Astrocyte (in vitro differentiated cells and primary cell): ENCODE measurements at regions not wholly inside any gene's neighbourhood (a gene's known extent, or its start where the extent isn't known, plus 50 kb on each side); places are given as distances from the start of the nearest gene placed in this dataset.

Source experiments
- DNase-seq: peaks from one replicate; pipeline ENCODE4 v3.0.0-alpha.2; 2010; ENCODE audit warnings: low read depth
- FAIRE-seq: peaks from 2 replicates; lab custom pipeline; 2011; peaks lifted over from hg19 to GRCh38; lab: Jason Lieb, UNC
- H2AFZ ChIP-seq: 2 replicates; pipeline ENCODE4 v1.6.0; 2012; ENCODE audit warnings: low read depth, low read length, inconsistent platforms
- H3K27ac ChIP-seq: 2 replicates; pipeline ENCODE4 v1.5.1; 2011; ENCODE audit warnings: low read depth, low read length, inconsistent platforms
- H3K27me3 ChIP-seq: 2 replicates; pipeline ENCODE4 v1.6.0; 2011; ENCODE audit warnings: low read length, inconsistent platforms; ENCODE audit not compliant: insufficient read depth
- H3K36me3 ChIP-seq: 2 replicates; pipeline ENCODE4 v1.5.1; 2011; ENCODE audit warnings: low read length, inconsistent platforms; ENCODE audit not compliant: insufficient read depth
- H3K4me1 ChIP-seq: 2 replicates; pipeline ENCODE4 v1.5.1; 2011; ENCODE audit warnings: low read length, inconsistent platforms; ENCODE audit not compliant: insufficient read depth
- H3K4me2 ChIP-seq: 2 replicates; pipeline ENCODE4 v1.6.0; 2012; ENCODE audit warnings: low read length, inconsistent platforms
- H3K4me3 ChIP-seq: 2 replicates; pipeline ENCODE4 v1.5.1; 2011; ENCODE audit warnings: low read depth, mild to moderate bottlenecking, low read length, inconsistent platforms; ENCODE audit not compliant: insufficient read depth
- H3K79me2 ChIP-seq: 2 replicates; pipeline ENCODE4 v1.6.0; 2012; ENCODE audit warnings: mild to moderate bottlenecking, low read length, inconsistent platforms; ENCODE audit not compliant: insufficient read depth
- H3K9ac ChIP-seq: 2 replicates; pipeline ENCODE4 v1.6.0; 2012; ENCODE audit warnings: mild to moderate bottlenecking, low read length, inconsistent platforms
- H3K9me3 ChIP-seq: 2 replicates; pipeline ENCODE4 v1.5.1; 2012; ENCODE audit warnings: low read depth, mild to moderate bottlenecking, low read length, inconsistent platforms; ENCODE audit not compliant: insufficient read depth
- H4K20me1 ChIP-seq: 2 replicates; pipeline ENCODE4 v1.6.0; 2012; ENCODE audit warnings: low read length, inconsistent platforms; ENCODE audit not compliant: insufficient read depth
- H3K27ac Mint-ChIP-seq: one replicate; pipeline ENCODE4 v1.8.0; 2021; ENCODE audit warnings: mild to moderate bottlenecking, mixed read lengths; ENCODE audit not compliant: unreplicated experiment
- H3K27me3 Mint-ChIP-seq: one replicate; pipeline ENCODE4 v1.8.0; 2021; ENCODE audit warnings: low read depth, mixed read lengths; ENCODE audit not compliant: unreplicated experiment
- H3K36me3 Mint-ChIP-seq: one replicate; pipeline ENCODE4 v1.8.0; 2021; ENCODE audit warnings: low read depth, mixed read lengths; ENCODE audit not compliant: unreplicated experiment
- H3K4me1 Mint-ChIP-seq: one replicate; pipeline ENCODE4 v1.8.0; 2021; ENCODE audit warnings: low read depth, mixed read lengths; ENCODE audit not compliant: unreplicated experiment
- H3K4me3 Mint-ChIP-seq: one replicate; pipeline ENCODE4 v1.8.0; 2021; ENCODE audit warnings: mild to moderate bottlenecking, moderate library complexity, mixed read lengths; ENCODE audit not compliant: unreplicated experiment
- H3K9me3 Mint-ChIP-seq: one replicate; pipeline ENCODE4 v1.8.0; 2021; ENCODE audit warnings: mild to moderate bottlenecking, mixed read lengths; ENCODE audit not compliant: unreplicated experiment
- EZH2 ChIP-seq: IDR thresholded peaks from 2 replicates; pipeline ENCODE4 v1.6.1; 2012; ENCODE audit warnings: mild to moderate bottlenecking, low read length, inconsistent platforms; ENCODE audit not compliant: insufficient read depth
- TF ChIP-seq, protein P1 (sequence below): IDR thresholded peaks from 2 replicates; pipeline ENCODE4 v1.5.1; 2011; ENCODE audit warnings: low read depth, mild to moderate bottlenecking, inconsistent platforms, low read length, moderate library complexity; ENCODE audit not compliant: insufficient read depth

- H3K4me2 ChIP-seq = no peak overlapping the region
- no peak overlapping the region for H3K4me3 Mint-ChIP-seq
- no peak overlapping the region for H3K27ac Mint-ChIP-seq
- FAIRE-seq = no peak
- no peaks in the 10 kb centered on the region for H3K36me3 ChIP-seq
- H3K4me3 ChIP-seq = no peak overlapping the region
- no peaks in the 10 kb centered on the region for H3K9me3 ChIP-seq
- H3K27me3 ChIP-seq = peaks cover 2% of the 10 kb centered on the region
- no peaks in the 10 kb centered on the region for H3K36me3 Mint-ChIP-seq
- no peak overlapping the region for H3K27ac ChIP-seq
- H3K9ac ChIP-seq = no peak overlapping the region
- H3K9me3 Mint-ChIP-seq = no peaks in the 10 kb centered on the region
- H3K27me3 Mint-ChIP-seq = no peaks in the 10 kb centered on the region
- TF ChIP-seq EZH2 = no peak
- TF ChIP-seq, protein P1, sequence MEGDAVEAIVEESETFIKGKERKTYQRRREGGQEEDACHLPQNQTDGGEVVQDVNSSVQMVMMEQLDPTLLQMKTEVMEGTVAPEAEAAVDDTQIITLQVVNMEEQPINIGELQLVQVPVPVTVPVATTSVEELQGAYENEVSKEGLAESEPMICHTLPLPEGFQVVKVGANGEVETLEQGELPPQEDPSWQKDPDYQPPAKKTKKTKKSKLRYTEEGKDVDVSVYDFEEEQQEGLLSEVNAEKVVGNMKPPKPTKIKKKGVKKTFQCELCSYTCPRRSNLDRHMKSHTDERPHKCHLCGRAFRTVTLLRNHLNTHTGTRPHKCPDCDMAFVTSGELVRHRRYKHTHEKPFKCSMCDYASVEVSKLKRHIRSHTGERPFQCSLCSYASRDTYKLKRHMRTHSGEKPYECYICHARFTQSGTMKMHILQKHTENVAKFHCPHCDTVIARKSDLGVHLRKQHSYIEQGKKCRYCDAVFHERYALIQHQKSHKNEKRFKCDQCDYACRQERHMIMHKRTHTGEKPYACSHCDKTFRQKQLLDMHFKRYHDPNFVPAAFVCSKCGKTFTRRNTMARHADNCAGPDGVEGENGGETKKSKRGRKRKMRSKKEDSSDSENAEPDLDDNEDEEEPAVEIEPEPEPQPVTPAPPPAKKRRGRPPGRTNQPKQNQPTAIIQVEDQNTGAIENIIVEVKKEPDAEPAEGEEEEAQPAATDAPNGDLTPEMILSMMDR = no peak
- no peak for DNase-seq
- no peaks in the 10 kb centered on the region for H3K79me2 ChIP-seq
- H3K4me1 ChIP-seq = peaks cover 2% of the 10 kb centered on the region
- no peak overlapping the region for H2AFZ ChIP-seq
- H4K20me1 ChIP-seq = no peaks in the 10 kb centered on the region
- peaks cover 9% of the 10 kb centered on the region for H3K4me1 Mint-ChIP-seq
Measured at GRCh38 chr6:100166956-100167355, 172.9 kb upstream of the MCHR2 start.

- H3K9ac ChIP-seq = no peak overlapping the region
- H3K4me2 ChIP-seq = no peak overlapping the region
- H3K27me3 Mint-ChIP-seq = no peaks in the 10 kb centered on the region
- no peaks in the 10 kb centered on the region for H3K9me3 Mint-ChIP-seq
- FAIRE-seq = no peak
- H3K4me1 Mint-ChIP-seq = peaks cover 3% of the 10 kb centered on the region
- no peaks in the 10 kb centered on the region for H3K79me2 ChIP-seq
- no peaks in the 10 kb centered on the region for H3K9me3 ChIP-seq
- TF ChIP-seq, protein P1 = no peak
- no peak for TF ChIP-seq EZH2
- no peak for DNase-seq
- H3K4me3 Mint-ChIP-seq = no peak overlapping the region
- no peaks in the 10 kb centered on the region for H3K36me3 ChIP-seq
- no peak overlapping the region for H3K27ac Mint-ChIP-seq
- H3K27me3 ChIP-seq = peaks cover 4% of the 10 kb centered on the region
- no peak overlapping the region for H3K4me3 ChIP-seq
- no peaks in the 10 kb centered on the region for H3K4me1 ChIP-seq
- H4K20me1 ChIP-seq = no peaks in the 10 kb centered on the region
- no peak overlapping the region for H2AFZ ChIP-seq
- H3K36me3 Mint-ChIP-seq = no peaks in the 10 kb centered on the region
- no peak overlapping the region for H3K27ac ChIP-seq
Measured at GRCh38 chr6:100165442-100165841, 171.4 kb upstream of the MCHR2 start.

DNA sequence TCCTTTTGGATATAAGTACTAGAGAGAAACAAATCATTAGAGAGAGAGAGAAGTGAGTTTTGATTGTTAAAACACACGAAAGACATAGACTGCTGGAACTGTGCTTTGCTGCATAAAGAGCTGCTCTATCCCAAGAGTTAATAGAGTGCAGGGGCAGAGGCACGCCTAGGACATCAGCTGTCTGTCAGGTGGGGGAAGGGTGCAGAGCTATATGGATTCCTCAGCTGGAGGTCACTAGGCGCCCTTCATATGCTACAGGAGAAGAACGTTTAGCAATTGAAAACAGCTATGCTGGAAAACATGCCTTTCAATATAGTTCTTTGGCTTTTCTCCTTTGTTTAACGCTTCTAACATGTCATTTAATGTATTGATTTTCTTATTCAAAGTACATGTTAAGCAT lies 169.0 kb upstream of the MCHR2 start:
- Mint-ChIP-seq H3K4me3 (no peak overlapping the region), H3K27ac (no peak overlapping the region), H3K36me3 (no peaks in the 10 kb centered on the region), H3K9me3 (no peaks in the 10 kb centered on the region), H3K27me3 (no peaks in the 10 kb centered on the region), H3K4me1 (peaks cover 3% of the 10 kb centered on the region)
- Histone ChIP-seq H4K20me1 (no peaks in the 10 kb centered on the region), H3K36me3 (no peaks in the 10 kb centered on the region), H3K27me3 (peaks cover 4% of the 10 kb centered on the region), H2AFZ (no peak overlapping the region), H3K9ac (no peak overlapping the region), H3K79me2 (no peaks in the 10 kb centered on the region), H3K4me3 (no peak overlapping the region), H3K4me1 (no peaks in the 10 kb centered on the region), H3K4me2 (no peak overlapping the region), H3K9me3 (no peaks in the 10 kb centered on the region), H3K27ac (no peak overlapping the region)
- FAIRE-seq (no peak), DNase-seq (no peak)
- no peak for TF ChIP-seq EZH2
- TF ChIP-seq, protein P1 = no peak
